Peyer's patch (tissue), 4 donors: ENCODE measurements at regions not wholly inside any gene's neighbourhood (a gene's known extent, or its start where the extent isn't known, plus 50 kb on each side); places are given as distances from the start of the nearest gene placed in this dataset.

ENCODE experiments used
- DNase-seq, 3 donors: peaks; one replicate each; pipeline ENCODE4 v3.0.0-alpha.2; 2017 to 2019
- H3K27ac ChIP-seq, 4 donors: fragments of 200-600 bp; sonication (generic); one replicate each; pipeline ENCODE4 v1.5.1; 2016 to 2019
- H3K27me3 ChIP-seq, 2 donors: fragments of 200-600 bp; sonication (generic); one replicate each; pipeline ENCODE4 v1.5.1; 2019
- H3K36me3 ChIP-seq, 3 donors: fragments of 200-600 bp; sonication (generic); one replicate each; pipeline ENCODE4 v1.5.1; 2016 to 2019
- H3K4me1 ChIP-seq, 4 donors: fragments of 200-600 bp; sonication (generic); one replicate each; pipeline ENCODE4 v1.5.1; 2016 to 2019
- H3K4me3 ChIP-seq, 4 donors: fragments of 200-600 bp; sonication (generic); 1 replicate in 3 of 4; 2 replicates in 1 of 4; pipeline ENCODE4 v1.5.1; 2016 to 2019; ENCODE audit warnings: mild to moderate bottlenecking in 1 of 4
- H3K9me3 ChIP-seq, 4 donors: fragments of 200-600 bp; sonication (generic); one replicate each; pipeline ENCODE4 v1.5.1; 2016 to 2019; ENCODE audit warnings: mild to moderate bottlenecking in 1 of 4
- POLR2A ChIP-seq, 2 donors: fragments of 450-650 bp; IDR thresholded peaks; one replicate each; pipeline ENCODE4 v1.5.1; 2017; ENCODE audit warnings: antibody characterized with exemption in 2 of 2, mild to moderate bottlenecking in 2 of 2, moderate library complexity in 2 of 2
- TF ChIP-seq, protein P1 (sequence below), 6 experiments: fragments of 450-650 bp in 4 of 6; fragments of 200-600 bp in 2 of 6; sonication (generic) in 1 of 6; IDR thresholded peaks; one replicate each; pipeline ENCODE4 v1.5.1; 2017 to 2019; ENCODE audit warnings: antibody characterized with exemption in 6 of 6, mild to moderate bottlenecking in 3 of 6, moderate library complexity in 1 of 6

DNA sequence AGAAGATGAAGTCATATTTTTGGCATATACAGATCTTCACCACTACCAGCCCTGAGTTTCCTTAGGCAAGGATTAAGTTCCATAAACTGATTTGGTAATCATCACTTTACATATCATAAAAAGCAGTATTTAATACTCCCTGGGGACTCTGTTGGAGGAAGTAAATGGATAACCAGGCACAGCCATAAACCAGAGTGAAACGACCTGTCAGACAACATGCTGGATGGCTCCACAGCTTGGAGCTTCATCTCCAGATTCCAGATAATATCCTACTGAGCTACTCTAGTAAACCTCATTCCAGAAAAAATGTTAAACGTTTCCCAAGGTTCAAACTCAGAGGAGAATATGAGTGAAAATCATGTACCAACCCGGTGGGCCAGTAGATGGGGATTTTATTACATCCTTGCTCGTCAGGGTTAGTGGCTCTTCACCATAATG lies 109.2 kb downstream of the BASP1 start:
- H3K36me3 ChIP-seq, result no peaks in the 10 kb centered on the region
- TF ChIP-seq, protein P1, sequence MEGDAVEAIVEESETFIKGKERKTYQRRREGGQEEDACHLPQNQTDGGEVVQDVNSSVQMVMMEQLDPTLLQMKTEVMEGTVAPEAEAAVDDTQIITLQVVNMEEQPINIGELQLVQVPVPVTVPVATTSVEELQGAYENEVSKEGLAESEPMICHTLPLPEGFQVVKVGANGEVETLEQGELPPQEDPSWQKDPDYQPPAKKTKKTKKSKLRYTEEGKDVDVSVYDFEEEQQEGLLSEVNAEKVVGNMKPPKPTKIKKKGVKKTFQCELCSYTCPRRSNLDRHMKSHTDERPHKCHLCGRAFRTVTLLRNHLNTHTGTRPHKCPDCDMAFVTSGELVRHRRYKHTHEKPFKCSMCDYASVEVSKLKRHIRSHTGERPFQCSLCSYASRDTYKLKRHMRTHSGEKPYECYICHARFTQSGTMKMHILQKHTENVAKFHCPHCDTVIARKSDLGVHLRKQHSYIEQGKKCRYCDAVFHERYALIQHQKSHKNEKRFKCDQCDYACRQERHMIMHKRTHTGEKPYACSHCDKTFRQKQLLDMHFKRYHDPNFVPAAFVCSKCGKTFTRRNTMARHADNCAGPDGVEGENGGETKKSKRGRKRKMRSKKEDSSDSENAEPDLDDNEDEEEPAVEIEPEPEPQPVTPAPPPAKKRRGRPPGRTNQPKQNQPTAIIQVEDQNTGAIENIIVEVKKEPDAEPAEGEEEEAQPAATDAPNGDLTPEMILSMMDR (IDR thresholded peaks at IDR 0.05), result no peak
- no peak for TF ChIP-seq POLR2A (IDR thresholded peaks at IDR 0.05)
- no peaks in the 10 kb centered on the region for H3K9me3 ChIP-seq
- peaks cover 0 to 8% (median 0%) of the 10 kb centered on the region in 4 donors for H3K4me1 ChIP-seq
- H3K4me3 ChIP-seq, result no peak overlapping the region
- no peaks in the 10 kb centered on the region for H3K27me3 ChIP-seq
- no peak overlapping the region for H3K27ac ChIP-seq
- no peak for DNase-seq

DNA sequence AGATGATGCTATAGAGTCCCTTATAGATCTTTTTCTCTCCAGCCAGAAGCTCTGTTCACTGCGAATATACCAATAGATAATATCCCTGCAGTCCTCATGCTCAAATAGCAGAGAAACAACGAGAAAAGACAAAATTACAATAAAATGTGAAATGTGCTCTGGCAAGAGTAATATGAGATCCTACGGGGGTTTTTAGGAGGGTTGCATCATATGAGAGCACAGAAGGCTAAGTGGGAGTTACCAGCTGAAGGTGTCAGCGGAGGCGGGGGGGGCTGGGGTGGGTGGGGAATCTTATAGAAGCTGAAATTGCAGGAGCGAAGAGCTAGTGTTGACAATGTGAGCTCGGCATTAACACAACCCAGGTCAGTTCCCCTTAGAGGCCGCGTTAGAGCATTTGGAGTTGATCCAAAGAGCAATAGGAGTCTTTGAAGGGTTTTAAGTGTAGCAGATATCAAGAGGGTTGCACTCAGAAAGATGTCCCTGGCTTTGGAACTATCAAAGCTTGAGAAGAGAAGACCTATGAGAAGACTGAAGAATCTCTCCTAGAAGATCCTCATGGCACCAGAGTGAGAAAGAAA lies 109.7 kb downstream of the BASP1 start:
- no peak overlapping the region for H3K4me3 ChIP-seq
- H3K36me3 ChIP-seq, result no peaks in the 10 kb centered on the region
- TF ChIP-seq, protein P1 (IDR thresholded peaks at IDR 0.05), result no peak
- no peak for TF ChIP-seq POLR2A (IDR thresholded peaks at IDR 0.05)
- H3K27me3 ChIP-seq, result no peaks in the 10 kb centered on the region
- peaks cover 0 to 8% (median 0%) of the 10 kb centered on the region in 4 donors for H3K4me1 ChIP-seq
- H3K27ac ChIP-seq, result no peak overlapping the region
- no peaks in the 10 kb centered on the region for H3K9me3 ChIP-seq
- no peak for DNase-seq

DNA sequence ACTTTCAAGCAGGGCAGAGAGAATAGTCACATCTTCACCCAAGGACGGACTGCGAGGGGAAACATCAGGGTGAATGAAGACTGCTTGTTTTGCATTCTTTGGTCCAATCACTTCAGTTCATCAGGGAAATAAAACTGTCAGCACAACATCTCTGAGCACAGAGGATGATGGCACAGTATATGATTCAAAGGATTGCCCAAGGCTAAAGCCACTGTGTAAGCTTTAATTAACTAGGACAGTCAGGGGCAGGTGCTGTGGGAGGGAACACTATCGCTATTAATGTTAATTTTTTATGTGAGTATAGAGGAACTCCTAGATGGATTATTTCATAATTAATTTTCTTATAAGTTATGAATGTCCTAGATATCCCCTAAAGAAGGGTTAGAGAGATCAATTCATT lies 112.1 kb downstream of the BASP1 start:
- DNase-seq, result no peak
- Histone ChIP-seq H3K4me3 (no peak overlapping the region), H3K27me3 (no peaks in the 10 kb centered on the region), H3K27ac (no peak overlapping the region), H3K36me3 (no peaks in the 10 kb centered on the region), H3K9me3 (no peaks in the 10 kb centered on the region), H3K4me1 (peaks cover 0 to 8% (median 0%) of the 10 kb centered on the region in 4 donors)
- TF ChIP-seq, protein P1 (IDR thresholded peaks at IDR 0.05), result no peak
- no peak for TF ChIP-seq POLR2A (IDR thresholded peaks at IDR 0.05)

DNA sequence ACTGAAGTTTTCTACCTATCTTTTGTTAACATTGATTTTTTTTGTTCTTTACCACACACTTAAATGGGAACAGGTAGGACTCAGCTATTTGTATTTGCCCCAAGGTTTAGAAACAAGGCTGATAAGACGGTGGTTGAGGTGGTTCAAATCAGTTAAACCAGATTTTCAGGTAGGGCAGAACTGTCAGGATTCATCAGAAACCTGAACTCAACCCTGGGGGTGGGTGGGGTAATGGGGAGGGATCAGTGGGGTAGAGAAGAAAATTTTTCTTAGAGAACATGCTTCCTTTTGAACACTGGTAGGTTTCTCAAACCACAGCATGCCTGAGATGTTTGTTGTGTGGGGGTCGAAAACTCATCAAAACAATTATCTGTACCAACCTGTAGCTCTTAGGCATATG lies 113.0 kb downstream of the BASP1 start:
- H3K36me3 ChIP-seq, result no peaks in the 10 kb centered on the region
- TF ChIP-seq, protein P1 (IDR thresholded peaks at IDR 0.05), result no peak
- no peak for TF ChIP-seq POLR2A (IDR thresholded peaks at IDR 0.05)
- no peak overlapping the region for H3K4me3 ChIP-seq
- H3K9me3 ChIP-seq, result no peaks in the 10 kb centered on the region
- no peak for DNase-seq
- no peak overlapping the region for H3K27ac ChIP-seq
- H3K27me3 ChIP-seq, result no peaks in the 10 kb centered on the region
- H3K4me1 ChIP-seq, result peaks cover 0 to 8% (median 0%) of the 10 kb centered on the region in 4 donors

DNA sequence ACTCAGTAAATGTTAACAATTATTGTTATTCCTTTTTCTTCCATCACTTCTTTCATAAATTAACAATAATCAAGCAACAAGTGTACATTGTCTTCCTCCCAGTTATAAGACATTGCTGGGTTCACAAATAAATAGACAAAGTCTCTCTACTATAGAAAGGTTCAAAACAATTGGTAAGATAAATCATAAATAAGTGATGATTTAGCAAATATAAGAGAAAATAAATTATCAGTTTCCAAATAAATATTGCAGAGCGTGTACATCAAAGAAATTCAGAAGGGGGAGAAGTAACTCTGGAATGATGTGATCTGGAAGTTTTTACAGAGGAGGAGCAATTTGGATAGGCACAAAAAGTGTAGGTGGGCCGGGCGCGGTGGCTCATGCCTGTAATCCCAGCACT lies 114.2 kb downstream of the BASP1 start:
- TF ChIP-seq POLR2A (IDR thresholded peaks at IDR 0.05), result no peak
- TF ChIP-seq, protein P1 (IDR thresholded peaks at IDR 0.05), result no peak

DNA sequence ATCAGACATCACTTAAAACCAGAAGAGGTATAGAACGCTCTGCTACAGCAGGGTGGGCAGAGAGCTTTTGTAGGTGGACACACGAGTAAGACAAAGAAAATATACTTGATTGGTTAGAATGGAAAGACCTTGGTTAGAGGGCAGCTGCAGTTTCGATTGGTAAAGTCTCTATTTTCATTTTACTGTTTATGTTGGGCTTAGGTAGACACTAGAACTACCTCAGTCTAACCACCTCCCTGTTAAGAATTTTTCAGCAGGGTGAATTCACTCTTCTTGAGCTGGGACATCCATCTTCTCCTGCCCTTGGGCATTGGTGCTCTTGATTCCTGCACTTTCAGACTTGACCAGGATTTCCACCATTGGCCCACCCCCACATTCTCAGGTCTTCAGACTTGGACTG lies 116.3 kb downstream of the BASP1 start:
- Histone ChIP-seq H3K36me3 (no peaks in the 10 kb centered on the region), H3K27ac (no peak overlapping the region), H3K4me1 (no peaks in the 10 kb centered on the region), H3K9me3 (no peaks in the 10 kb centered on the region), H3K4me3 (no peak overlapping the region), H3K27me3 (no peaks in the 10 kb centered on the region)
- DNase-seq, result no peak
- TF ChIP-seq POLR2A (IDR thresholded peaks at IDR 0.05), result no peak
- TF ChIP-seq, protein P1 (IDR thresholded peaks at IDR 0.05), result no peak

More for the DNA sequence above, 114.2 kb downstream of the BASP1 start:
- no peak for DNase-seq
- no peaks in the 10 kb centered on the region for H3K9me3 ChIP-seq
- no peaks in the 10 kb centered on the region for H3K4me1 ChIP-seq
- no peak overlapping the region for H3K4me3 ChIP-seq
- no peaks in the 10 kb centered on the region for H3K36me3 ChIP-seq
- H3K27ac ChIP-seq, result no peak overlapping the region
- H3K27me3 ChIP-seq, result no peaks in the 10 kb centered on the region
